Activated gamma-delta T cell (primary cell): ENCODE measurements at regions not wholly inside any gene's neighbourhood (a gene's known extent, or its start where the extent isn't known, plus 50 kb on each side); places are given as distances from the start of the nearest gene placed in this dataset.
"Not testable (repeated sequence)": the region's sequence is repeated elsewhere in the genome, so short reads cannot be mapped to it uniquely, and the experiment has no call there.

ENCODE experiments used
- DNase-seq: peaks from one replicate; lab custom pipeline; 2025; lab: John Stamatoyannopoulos, UW

- DNase-seq: not testable (repeated sequence)
Observed at GRCh38 chr2:67906547-67906946, 156.3 kb downstream of the C1D start.

- DNase-seq: no peak
Observed at GRCh38 chr2:67917332-67918054, 145.3 kb downstream of the C1D start.

GRCh38 chr2:67918471-67918870, 144.3 kb downstream of the C1D start:
- DNase-seq: no peak

GRCh38 chr2:67919490-67919889, 143.3 kb downstream of the C1D start:
- DNase-seq: no peak

GRCh38 chr2:67922080-67922785, 140.6 kb downstream of the C1D start:
- DNase-seq: no peak

GRCh38 chr2:67923696-67924095, 139.1 kb downstream of the C1D start:
- DNase-seq: no peak

GRCh38 chr2:67927501-67927900, 135.3 kb downstream of the C1D start:
- DNase-seq: no peak

- DNase-seq: no peak
Observed at GRCh38 chr2:67930156-67930555, 132.6 kb downstream of the C1D start.

- no peak for DNase-seq
Observed at GRCh38 chr2:67936969-67937368, 125.8 kb downstream of the C1D start.

- no peak for DNase-seq
Observed at GRCh38 chr2:67938053-67938452, 124.8 kb downstream of the C1D start.

GRCh38 chr2:67945056-67945455, 117.7 kb downstream of the C1D start:
- DNase-seq: no peak

GRCh38 chr2:67945940-67946339, 116.9 kb downstream of the C1D start:
- DNase-seq: no peak

GRCh38 chr2:67948057-67948456, 114.7 kb downstream of the C1D start:
- no peak for DNase-seq

- DNase-seq: no peak
Observed at GRCh38 chr2:67948506-67948905, 114.3 kb downstream of the C1D start.

- DNase-seq: no peak
Observed at GRCh38 chr2:67950018-67950417, 112.8 kb downstream of the C1D start.

- DNase-seq: no peak
Observed at GRCh38 chr2:67950919-67951318, 111.9 kb downstream of the C1D start.

GRCh38 chr2:67952066-67952465, 110.7 kb downstream of the C1D start:
- no peak for DNase-seq

GRCh38 chr2:67954093-67954748, 108.6 kb downstream of the C1D start:
- DNase-seq: no peak

GRCh38 chr2:67955748-67956603, 106.8 kb downstream of the C1D start:
- no peak for DNase-seq

GRCh38 chr2:67965246-67965645, 97.6 kb downstream of the C1D start:
- no peak for DNase-seq

- DNase-seq: no peak
Observed at GRCh38 chr2:67970071-67970470, 92.7 kb downstream of the C1D start.

- DNase-seq: no peak
Observed at GRCh38 chr2:67970542-67970941, 92.3 kb downstream of the C1D start.
